ENCODE measurements at regions not wholly inside any gene's neighbourhood (a gene's known extent, or its start where the extent isn't known, plus 50 kb on each side); places are given as distances from the start of the nearest gene placed in this dataset.
"Not testable (repeated sequence)": the region's sequence is repeated elsewhere in the genome, so short reads cannot be mapped to it uniquely, and the experiment has no call there.

DNA sequence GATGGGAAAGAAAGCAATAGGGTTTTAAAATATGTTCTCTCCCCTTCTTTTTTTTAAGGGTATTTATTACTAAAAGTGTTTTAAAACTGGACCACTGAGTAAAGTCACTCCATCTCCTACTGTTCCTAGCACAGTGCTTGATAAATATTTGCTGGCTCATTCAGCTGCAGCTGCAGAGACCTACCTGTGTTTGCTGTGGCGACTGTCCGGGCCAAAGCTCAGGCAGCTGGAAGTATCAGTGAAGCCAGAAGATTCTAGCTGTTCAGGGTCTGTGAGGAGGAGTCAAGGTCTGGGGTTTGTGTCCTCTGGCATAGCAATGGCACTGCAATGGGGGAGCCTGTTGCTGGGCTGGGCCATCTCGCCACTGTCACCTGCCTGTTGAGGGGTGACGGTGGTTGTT is 109.9 kb downstream of the RPLP1 start:
- TF ChIP-seq, protein P1, sequence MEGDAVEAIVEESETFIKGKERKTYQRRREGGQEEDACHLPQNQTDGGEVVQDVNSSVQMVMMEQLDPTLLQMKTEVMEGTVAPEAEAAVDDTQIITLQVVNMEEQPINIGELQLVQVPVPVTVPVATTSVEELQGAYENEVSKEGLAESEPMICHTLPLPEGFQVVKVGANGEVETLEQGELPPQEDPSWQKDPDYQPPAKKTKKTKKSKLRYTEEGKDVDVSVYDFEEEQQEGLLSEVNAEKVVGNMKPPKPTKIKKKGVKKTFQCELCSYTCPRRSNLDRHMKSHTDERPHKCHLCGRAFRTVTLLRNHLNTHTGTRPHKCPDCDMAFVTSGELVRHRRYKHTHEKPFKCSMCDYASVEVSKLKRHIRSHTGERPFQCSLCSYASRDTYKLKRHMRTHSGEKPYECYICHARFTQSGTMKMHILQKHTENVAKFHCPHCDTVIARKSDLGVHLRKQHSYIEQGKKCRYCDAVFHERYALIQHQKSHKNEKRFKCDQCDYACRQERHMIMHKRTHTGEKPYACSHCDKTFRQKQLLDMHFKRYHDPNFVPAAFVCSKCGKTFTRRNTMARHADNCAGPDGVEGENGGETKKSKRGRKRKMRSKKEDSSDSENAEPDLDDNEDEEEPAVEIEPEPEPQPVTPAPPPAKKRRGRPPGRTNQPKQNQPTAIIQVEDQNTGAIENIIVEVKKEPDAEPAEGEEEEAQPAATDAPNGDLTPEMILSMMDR (IDR thresholded peaks at IDR 0.05; ENCODE audit: low read depth, low read length): no peak

DNA sequence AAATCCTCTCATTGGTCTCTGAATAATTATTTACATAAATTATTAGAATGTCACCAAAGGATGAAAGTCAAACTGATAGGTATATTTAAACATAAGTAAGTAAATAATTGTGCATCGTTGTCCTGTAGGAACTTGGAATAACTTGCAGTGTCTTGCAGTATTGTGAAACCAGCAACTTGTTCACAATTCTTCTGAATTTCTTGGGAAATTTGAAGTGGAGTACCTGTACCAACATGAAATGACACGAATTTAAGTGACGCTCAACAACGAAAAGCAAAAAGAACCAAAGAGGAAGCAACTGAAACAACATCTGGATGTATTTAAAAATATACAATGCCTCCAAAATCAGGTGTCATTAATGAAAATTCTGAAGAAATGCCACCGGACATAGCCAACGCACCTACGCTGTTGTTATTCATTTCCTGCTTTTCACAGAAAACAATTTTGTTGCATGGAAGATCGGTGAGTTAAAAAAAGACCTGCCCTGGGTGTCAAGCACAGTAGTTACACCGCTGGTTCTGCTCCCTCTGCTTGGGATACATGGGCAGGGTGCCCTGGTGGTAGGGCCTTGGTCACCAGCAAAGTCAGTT is 112.5 kb downstream of the RPLP1 start:
- H3K9me3 ChIP-seq (ENCODE audit: severe bottlenecking): no peaks in the 10 kb centered on the region
- H3K27me3 ChIP-seq (ENCODE audit: insufficient read depth, low read depth, severe bottlenecking): no peaks in the 10 kb centered on the region
- no peak overlapping the region for H3K4me3 ChIP-seq (ENCODE audit: low read depth, low read length)
- no peak for DNase-seq
- H3K27ac ChIP-seq: no peak overlapping the region
- TF ChIP-seq, protein P1 (IDR thresholded peaks at IDR 0.05; ENCODE audit: low read depth, low read length): no peak
- H3K36me3 ChIP-seq: no peaks in the 10 kb centered on the region

More for the DNA sequence above, 109.9 kb downstream of the RPLP1 start:
- Histone ChIP-seq H3K27ac (no peak overlapping the region), H3K4me3 (ENCODE audit: low read depth, low read length) (no peak overlapping the region), H3K27me3 (ENCODE audit: insufficient read depth, low read depth, severe bottlenecking) (no peaks in the 10 kb centered on the region), H3K36me3 (no peaks in the 10 kb centered on the region), H3K9me3 (ENCODE audit: severe bottlenecking) (no peaks in the 10 kb centered on the region)
- DNase-seq: no peak

DNA sequence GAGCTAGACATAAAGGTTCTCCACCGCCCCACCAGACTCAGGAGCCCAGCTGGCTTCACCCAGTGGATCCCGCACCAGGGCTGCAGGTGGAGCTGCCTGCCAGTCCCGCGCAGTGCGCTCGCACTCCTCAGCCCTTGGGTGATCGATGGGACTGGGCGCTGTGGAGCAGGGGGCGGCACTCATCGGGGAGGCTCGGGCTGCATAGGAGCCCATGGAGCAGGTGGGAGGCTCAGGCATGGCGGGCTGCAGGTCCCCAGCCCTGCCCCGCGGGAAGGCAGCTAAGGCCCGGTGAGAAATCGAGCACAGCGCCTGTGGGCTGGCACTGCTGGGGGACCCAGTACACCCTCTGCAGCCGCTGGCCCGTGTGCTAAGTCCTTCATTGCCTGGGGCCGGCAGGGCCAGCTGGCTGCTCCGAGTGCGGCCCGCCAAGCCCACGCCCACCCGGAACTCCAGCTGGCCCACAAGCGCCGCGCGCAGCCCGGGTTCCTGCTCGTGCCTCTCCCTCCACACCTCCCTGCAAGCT is 114.7 kb downstream of the RPLP1 start:
- not testable (repeated sequence) for H3K27me3 ChIP-seq (ENCODE audit: insufficient read depth, low read depth, severe bottlenecking); H3K27ac ChIP-seq; H3K9me3 ChIP-seq (ENCODE audit: severe bottlenecking); H3K36me3 ChIP-seq; DNase-seq; H3K4me3 ChIP-seq (ENCODE audit: low read depth, low read length)

DNA sequence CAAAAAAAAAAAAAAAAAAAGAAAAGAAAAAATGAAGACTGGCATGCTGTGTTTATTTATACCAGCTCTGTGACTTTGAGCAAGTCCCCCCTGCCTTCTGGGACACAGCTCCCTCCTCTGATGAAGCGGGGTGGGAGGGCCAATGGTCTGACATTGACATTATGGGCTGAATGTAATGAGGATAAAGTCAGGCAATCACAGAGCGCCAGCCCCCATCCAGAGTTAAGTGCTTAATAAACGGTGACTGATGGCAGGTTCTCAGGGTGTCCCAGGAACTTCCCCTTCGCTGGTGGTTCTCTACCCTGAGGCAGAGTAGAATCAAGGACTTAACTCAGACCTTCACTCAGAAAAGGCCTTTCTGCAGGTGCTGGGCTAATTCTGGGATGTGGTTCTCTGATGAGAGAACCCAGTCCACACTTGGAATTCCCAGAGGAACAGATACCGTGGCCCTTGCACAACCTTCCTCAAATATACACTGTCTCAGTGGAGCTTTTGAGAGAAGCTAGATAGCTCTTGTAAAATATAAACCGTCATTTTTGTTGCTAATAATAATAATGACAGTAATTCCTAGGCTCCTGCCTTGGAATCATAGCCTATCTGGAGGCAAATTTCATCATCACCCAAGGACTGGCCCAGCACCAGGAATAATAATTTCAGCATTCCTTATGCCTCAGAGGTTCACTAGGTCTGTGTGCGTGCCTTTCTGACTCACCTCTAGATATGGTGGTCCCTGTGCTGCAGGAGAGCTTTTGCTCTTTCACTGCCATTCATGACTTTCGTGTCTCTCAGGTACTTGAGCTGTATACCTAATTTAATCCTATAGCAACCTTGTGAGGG is 115.8 kb downstream of the RPLP1 start:
- no peak overlapping the region for H3K27ac ChIP-seq
- no peak for DNase-seq
- TF ChIP-seq, protein P1 (IDR thresholded peaks at IDR 0.05; ENCODE audit: low read depth, low read length): no peak
- H3K36me3 ChIP-seq: no peaks in the 10 kb centered on the region
- no peaks in the 10 kb centered on the region for H3K9me3 ChIP-seq (ENCODE audit: severe bottlenecking)
- no peak overlapping the region for H3K4me3 ChIP-seq (ENCODE audit: low read depth, low read length)
- no peaks in the 10 kb centered on the region for H3K27me3 ChIP-seq (ENCODE audit: insufficient read depth, low read depth, severe bottlenecking)

DNA sequence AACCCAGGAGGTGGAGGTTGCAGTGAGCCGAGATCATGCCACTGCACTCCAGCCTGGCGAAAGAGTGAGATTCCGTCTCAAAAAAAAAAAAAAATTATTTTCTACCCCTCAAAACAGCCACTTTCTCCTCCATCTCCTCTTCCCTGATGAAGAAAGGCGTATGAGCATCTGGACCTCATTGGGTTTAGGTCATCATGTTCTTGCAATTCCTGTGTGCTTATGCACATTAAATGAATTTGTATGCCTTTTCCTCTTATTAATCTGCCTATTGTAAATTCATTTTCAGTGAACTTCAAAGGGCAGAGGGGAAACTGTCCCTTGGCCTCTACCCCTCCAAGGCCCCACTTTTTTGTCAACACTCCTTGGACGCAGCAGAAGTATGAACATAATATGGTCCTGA is 117.8 kb downstream of the RPLP1 start:
- Histone ChIP-seq H3K27me3 (ENCODE audit: insufficient read depth, low read depth, severe bottlenecking) (no peaks in the 10 kb centered on the region), H3K36me3 (no peaks in the 10 kb centered on the region), H3K27ac (no peak overlapping the region), H3K9me3 (ENCODE audit: severe bottlenecking) (no peaks in the 10 kb centered on the region), H3K4me3 (ENCODE audit: low read depth, low read length) (no peak overlapping the region)
- TF ChIP-seq, protein P1 (IDR thresholded peaks at IDR 0.05; ENCODE audit: low read depth, low read length): no peak
- no peak for DNase-seq

DNA sequence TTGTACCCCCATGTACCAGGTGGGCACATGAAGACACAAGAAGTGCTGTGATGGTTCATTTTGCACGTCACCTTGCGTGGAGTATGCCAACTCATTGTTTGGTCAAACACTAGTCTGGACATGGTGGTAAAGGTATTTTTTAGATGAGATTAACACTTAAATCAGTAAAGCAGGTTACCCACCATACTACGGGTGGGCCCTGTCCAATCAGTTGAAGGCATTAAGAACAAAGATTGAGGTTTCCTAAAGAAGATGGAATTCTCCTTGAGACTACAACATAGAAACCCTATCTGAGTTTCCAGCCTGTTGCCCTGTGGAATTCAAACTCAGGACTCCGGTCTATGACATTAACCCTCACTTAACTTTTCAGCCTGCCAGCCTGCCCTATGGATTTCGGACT is 118.4 kb downstream of the RPLP1 start:
- TF ChIP-seq, protein P1 (IDR thresholded peaks at IDR 0.05; ENCODE audit: low read depth, low read length): no peak
- no peak for DNase-seq
- no peaks in the 10 kb centered on the region for H3K9me3 ChIP-seq (ENCODE audit: severe bottlenecking)

DNA sequence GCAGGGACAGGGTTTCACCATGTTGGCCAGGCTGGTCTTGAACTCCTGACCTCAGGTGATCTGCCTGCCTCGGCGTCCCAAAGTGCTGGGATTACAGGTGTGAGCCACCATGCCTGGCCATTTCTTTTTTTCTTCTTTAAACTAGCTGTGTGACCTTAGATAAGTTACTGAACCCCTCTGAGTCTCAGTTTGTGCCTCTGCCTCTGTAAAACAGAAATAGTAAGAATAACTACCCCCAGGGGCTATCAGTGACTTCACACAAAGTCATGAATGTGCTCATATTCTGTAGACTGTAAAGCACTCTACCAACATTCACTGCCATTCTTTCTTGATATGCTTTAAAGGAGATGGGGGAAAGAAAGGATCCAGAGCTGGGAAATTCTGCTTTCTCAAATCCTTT is 120.7 kb downstream of the RPLP1 start:
- not testable (repeated sequence) for H3K36me3 ChIP-seq; H3K27me3 ChIP-seq (ENCODE audit: insufficient read depth, low read depth, severe bottlenecking); H3K4me3 ChIP-seq (ENCODE audit: low read depth, low read length); H3K27ac ChIP-seq; H3K9me3 ChIP-seq (ENCODE audit: severe bottlenecking); DNase-seq

More for the DNA sequence above, 118.4 kb downstream of the RPLP1 start:
- H3K4me3 ChIP-seq (ENCODE audit: low read depth, low read length): no peak overlapping the region
- H3K27ac ChIP-seq: no peak overlapping the region
- H3K36me3 ChIP-seq: no peaks in the 10 kb centered on the region
- H3K27me3 ChIP-seq (ENCODE audit: insufficient read depth, low read depth, severe bottlenecking): no peaks in the 10 kb centered on the region

Data from WERI-Rb-1 (cell line).